H9 (cell line): ENCODE measurements at regions not wholly inside any gene's neighbourhood (a gene's known extent, or its start where the extent isn't known, plus 50 kb on each side); places are given as distances from the start of the nearest gene placed in this dataset.
A peak's percentile ranks its signal among the peaks of the same experiment; 100 is the strongest.
"Not testable (repeated sequence)": the region's sequence is repeated elsewhere in the genome, so short reads cannot be mapped to it uniquely, and the experiment has no call there.

Experiments used
- DNase-seq: peaks from one replicate; pipeline ENCODE4 v3.0.0-alpha.2; 2017
- H2AFZ ChIP-seq: one replicate; pipeline ENCODE4 v1.6.1; 2013; ENCODE audit warnings: mild to moderate bottlenecking, low read length, control low read depth, moderate library complexity
- H2AK5ac ChIP-seq: 2 replicates; pipeline ENCODE4 v1.6.1; 2013; ENCODE audit warnings: low read length, control low read depth, mixed read lengths; ENCODE audit not compliant: insufficient read length
- H2BK120ac ChIP-seq: one replicate; pipeline ENCODE4 v1.6.1; 2013; ENCODE audit warnings: low read depth, mild to moderate bottlenecking, low read length, control low read depth, inconsistent platforms; ENCODE audit not compliant: poor library complexity, severe bottlenecking
- H2BK12ac ChIP-seq: 2 replicates; pipeline ENCODE4 v1.6.1; 2013; ENCODE audit warnings: low read length, control low read depth, mixed read lengths, low read depth; ENCODE audit not compliant: insufficient read length
- H2BK15ac ChIP-seq: 2 replicates; pipeline ENCODE4 v1.6.1; 2013; ENCODE audit warnings: low read depth, low read length, control low read depth
- H2BK20ac ChIP-seq: one replicate; pipeline ENCODE4 v1.6.1; 2013; ENCODE audit warnings: low read depth, mild to moderate bottlenecking, low read length, control low read depth, inconsistent platforms; ENCODE audit not compliant: poor library complexity, severe bottlenecking
- H2BK5ac ChIP-seq: 2 replicates; pipeline ENCODE4 v1.6.1; 2013; ENCODE audit warnings: low read length, control low read depth, mixed read lengths; ENCODE audit not compliant: insufficient read length
- H3K14ac ChIP-seq: 2 replicates; pipeline ENCODE4 v1.6.1; 2013; ENCODE audit warnings: low read length, control low read depth; ENCODE audit not compliant: insufficient read depth
- H3K18ac ChIP-seq: 2 replicates; pipeline ENCODE4 v1.6.1; 2013; ENCODE audit warnings: low read depth, mild to moderate bottlenecking, mixed read lengths, low read length, control low read depth; ENCODE audit not compliant: insufficient read length
- H3K23ac ChIP-seq: 2 replicates; pipeline ENCODE4 v1.6.1; 2013; ENCODE audit warnings: low read length, control low read depth, mixed read lengths, low read depth; ENCODE audit not compliant: insufficient read length
- H3K23me2 ChIP-seq: 2 replicates; pipeline ENCODE4 v1.6.1; 2013; ENCODE audit warnings: low read depth, mild to moderate bottlenecking, mixed read lengths, low read length, control low read depth; ENCODE audit not compliant: insufficient read length, poor library complexity, severe bottlenecking
- H3K27ac ChIP-seq: 2 replicates; pipeline ENCODE4 v1.5.1; 2013; ENCODE audit warnings: low read length, control low read depth, mixed read lengths, low read depth; ENCODE audit not compliant: insufficient read length
- H3K27me3 ChIP-seq: 2 replicates; pipeline ENCODE4 v1.6.1; 2013; ENCODE audit warnings: low read length, control low read depth, inconsistent platforms; ENCODE audit not compliant: insufficient read depth
- H3K4ac ChIP-seq: 2 replicates; pipeline ENCODE4 v1.6.1; 2013; ENCODE audit warnings: low read depth, mild to moderate bottlenecking, control low read depth, inconsistent platforms, low read length, moderate library complexity
- H3K4me1 ChIP-seq: 2 replicates; pipeline ENCODE4 v1.6.1; 2013; ENCODE audit warnings: low read length, control low read depth, inconsistent platforms; ENCODE audit not compliant: insufficient read depth
- H3K4me2 ChIP-seq: 2 replicates; pipeline ENCODE4 v1.6.1; 2013; ENCODE audit warnings: low read length, control low read depth, mixed read lengths; ENCODE audit not compliant: insufficient read length, insufficient read depth
- H3K56ac ChIP-seq: 2 replicates; pipeline ENCODE4 v1.6.1; 2013; ENCODE audit warnings: low read depth, mild to moderate bottlenecking, mixed read lengths, low read length, control low read depth; ENCODE audit not compliant: insufficient read length
- H3K79me1 ChIP-seq: 2 replicates; pipeline ENCODE4 v1.6.1; 2013; ENCODE audit warnings: low read depth, mild to moderate bottlenecking, moderate library complexity, low read length, control low read depth, inconsistent platforms; ENCODE audit not compliant: insufficient read depth, poor library complexity, severe bottlenecking
- H3K79me2 ChIP-seq: 2 replicates; pipeline ENCODE4 v1.6.1; 2013; ENCODE audit warnings: low read length, control low read depth, inconsistent platforms; ENCODE audit not compliant: insufficient read depth
- H3K9ac ChIP-seq: 2 replicates; pipeline ENCODE4 v1.6.1; 2013; ENCODE audit warnings: low read length, control low read depth, mixed read lengths; ENCODE audit not compliant: insufficient read length; ENCODE audit errors: extremely low read depth
- H3K9me3 ChIP-seq: one replicate; pipeline ENCODE4 v1.6.1; 2013; ENCODE audit warnings: low read depth, low read length, inconsistent platforms; ENCODE audit not compliant: control insufficient read depth
- H3T11ph ChIP-seq: one replicate; pipeline ENCODE4 v1.6.1; 2013; ENCODE audit warnings: mild to moderate bottlenecking, low read length, control low read depth, inconsistent platforms
- H4K20me1 ChIP-seq: one replicate; pipeline ENCODE4 v1.6.1; 2013; ENCODE audit not compliant: control insufficient read depth, insufficient read length, insufficient read depth
- H4K5ac ChIP-seq: 2 replicates; pipeline ENCODE4 v1.6.1; 2013; ENCODE audit warnings: low read depth, mild to moderate bottlenecking, mixed read lengths, low read length, control low read depth; ENCODE audit not compliant: insufficient read length
- H4K8ac ChIP-seq: replicated peaks from 2 replicates; pipeline ENCODE4 v1.6.1; 2013; ENCODE audit warnings: low read length, control low read depth, mixed read lengths, low read depth; ENCODE audit not compliant: insufficient read length
- H4K91ac ChIP-seq: 2 replicates; pipeline ENCODE4 v1.6.1; 2013; ENCODE audit warnings: low read depth, mild to moderate bottlenecking, moderate library complexity, mixed read lengths, low read length, control low read depth; ENCODE audit not compliant: insufficient read length
- H3K27ac Mint-ChIP-seq, 3 experiments: 2 replicates in 2 of 3; 3 replicates in 1 of 3; pipeline ENCODE4 v1.8.0; 2020 to 2021; ENCODE audit warnings: mixed read lengths in 3 of 3, mild to moderate bottlenecking in 1 of 3, moderate library complexity in 1 of 3
- H3K27me3 Mint-ChIP-seq: 2 replicates; pipeline ENCODE4 v1.8.0; 2021; ENCODE audit warnings: low read depth, mild to moderate bottlenecking, moderate library complexity, mixed read lengths
- H3K36me3 Mint-ChIP-seq, 3 experiments: 2 replicates in 2 of 3; 3 replicates in 1 of 3; pipeline ENCODE4 v1.8.0; 2020 to 2021; ENCODE audit warnings: low read depth in 3 of 3, mixed read lengths in 3 of 3; ENCODE audit not compliant: insufficient read depth in 1 of 3
- H3K4me1 Mint-ChIP-seq, 2 experiments: 2 replicates each; pipeline ENCODE4 v1.8.0; 2020; ENCODE audit warnings: mixed read lengths in 2 of 2
- H3K4me3 Mint-ChIP-seq, 2 experiments: 2 replicates in 1 of 2; 3 replicates in 1 of 2; pipeline ENCODE4 v1.8.0; 2020 to 2021; ENCODE audit warnings: mild to moderate bottlenecking in 2 of 2, mixed read lengths in 2 of 2, moderate library complexity in 1 of 2
- H3K9me3 Mint-ChIP-seq, 2 experiments: 2 replicates in 1 of 2; 3 replicates in 1 of 2; pipeline ENCODE4 v1.8.0; 2020; ENCODE audit warnings: mild to moderate bottlenecking in 2 of 2, mixed read lengths in 2 of 2, moderate library complexity in 1 of 2
- CTCF ChIP-seq: fragments of 200-600 bp; sonication (generic); conservative IDR thresholded peaks from 3 replicates; pipeline ENCODE4 v1.8.0; 2021; ENCODE audit warnings: antibody characterized with exemption, mild to moderate bottlenecking
- WGBS: extraction: QIAGEN DNeasy Blood & Tissue Kit; methylation state at CpG from one replicate; pipeline ENCODE4 v1.1.7; 2013; ENCODE audit warnings: missing lambda C conversion rate, low lambda C conversion rate, mixed read lengths; ENCODE audit not compliant: insufficient read length; ENCODE audit errors: extremely low coverage; 5-methylcytosine and 5-hydroxymethylcytosine counted together

- H3K4me2 ChIP-seq = peak overlapping the region; percentile 32
- no peaks in the 10 kb centered on the region for H3K23me2 ChIP-seq
- no peak overlapping the region for H2BK12ac ChIP-seq
- Mint-ChIP-seq H3K36me3 (peaks cover 16 to 44% (median 20%) of the 10 kb centered on the region in 3 experiments), H3K9me3 (peaks cover 34 to 38% of the 10 kb centered on the region in 2 experiments), H3K27ac (peak overlapping the region; percentile 90 to 98 (median 97); a peak in 6 of 7 replicates), H3K4me1 (peaks cover 34 to 38% of the 10 kb centered on the region in 2 experiments), H3K4me3 (no peak overlapping the region; a peak in 2 of 5 replicates), H3K27me3 (no peaks in the 10 kb centered on the region)
- peak overlapping the region; percentile 3 for H2AK5ac ChIP-seq
- no peaks in the 10 kb centered on the region for H3K27me3 ChIP-seq
- no peaks in the 10 kb centered on the region for H3K79me1 ChIP-seq
- peak overlapping the region; percentile 29; the same call in 1 of the 2 replicates for H3K14ac ChIP-seq
- no peak overlapping the region for H3K23ac ChIP-seq
- H2BK15ac ChIP-seq = no peak overlapping the region
- H3K4me1 ChIP-seq = peaks cover 4% of the 10 kb centered on the region; the same call in 1 of the 2 replicates
- no peak for TF ChIP-seq CTCF
- H3K56ac ChIP-seq = no peak overlapping the region
- peaks cover 9% of the 10 kb centered on the region for H3K9me3 ChIP-seq
- no peaks in the 10 kb centered on the region for H3K79me2 ChIP-seq
- H3T11ph ChIP-seq = peak overlapping the region; percentile 72
- no peaks in the 10 kb centered on the region for H4K20me1 ChIP-seq
- H2BK20ac ChIP-seq = peak overlapping the region; percentile 99
- no peak overlapping the region for H3K9ac ChIP-seq
- H3K4ac ChIP-seq = no peak overlapping the region
- no peak overlapping the region for H4K5ac ChIP-seq
- H3K18ac ChIP-seq = peak overlapping the region; percentile 56
- H4K91ac ChIP-seq = no peak overlapping the region
- no peak overlapping the region for H4K8ac ChIP-seq
- peak; percentile 71 for DNase-seq
- no peak overlapping the region for H2BK120ac ChIP-seq
- no peak overlapping the region for H2BK5ac ChIP-seq
- no peak overlapping the region for H2AFZ ChIP-seq
- peak overlapping the region; percentile 50 for H3K27ac ChIP-seq
Observed at GRCh38 chr10:16242859-16243613, 193.8 kb upstream of the PTER start.

- not testable (repeated sequence) for H3K23me2 ChIP-seq, H3T11ph ChIP-seq, H3K27me3 Mint-ChIP-seq, H3K18ac ChIP-seq, H3K79me1 ChIP-seq, H3K9me3 ChIP-seq, H3K9ac ChIP-seq, H3K79me2 ChIP-seq, H3K4me3 Mint-ChIP-seq, H3K14ac ChIP-seq, H3K4ac ChIP-seq, H2BK12ac ChIP-seq, H2AFZ ChIP-seq, H3K23ac ChIP-seq, H3K27ac ChIP-seq, H3K27me3 ChIP-seq, H3K56ac ChIP-seq, H2AK5ac ChIP-seq, DNase-seq, H2BK20ac ChIP-seq, H3K4me1 ChIP-seq, H2BK5ac ChIP-seq, H3K4me2 ChIP-seq, H2BK120ac ChIP-seq, H4K91ac ChIP-seq, H4K20me1 ChIP-seq, H4K5ac ChIP-seq, H4K8ac ChIP-seq, H2BK15ac ChIP-seq, H3K27ac Mint-ChIP-seq
- Mint-ChIP-seq H3K9me3 (peaks cover 12 to 13% of the 10 kb centered on the region in 2 experiments; a peak in 4 of 5 replicates), H3K36me3 (peaks cover 10 to 28% (median 13%) of the 10 kb centered on the region in 3 experiments), H3K4me1 (peaks cover 13 to 22% of the 10 kb centered on the region in 2 experiments)
- no CpG with 5 or more reads among the region's 7 CpGs for WGBS
Observed at GRCh38 chr10:16250136-16250535, 186.7 kb upstream of the PTER start.
